Left lung (tissue), 4 donors: ENCODE measurements at regions not wholly inside any gene's neighbourhood (a gene's known extent, or its start where the extent isn't known, plus 50 kb on each side); places are given as distances from the start of the nearest gene placed in this dataset.
"Not testable (repeated sequence)": the region's sequence is repeated elsewhere in the genome, so short reads cannot be mapped to it uniquely, and the experiment has no call there.

Experiments used
- ATAC-seq: fragments of 200-7000 bp; cut with Tn5 transposase; one replicate; pipeline ENCODE4 v1.9.1; 2020; ENCODE audit warnings: moderate library complexity
- DNase-seq, 4 donors: peaks; one replicate each; pipeline ENCODE4 v3.0.0-alpha.2; 2013 to 2020
- H3K27ac ChIP-seq, 2 donors: fragments of 200-600 bp; sonication (generic) in 1 of 2; one replicate each; pipeline versions ENCODE4 v1.5.0 to v1.8.0; 2020 to 2021
- H3K27me3 ChIP-seq, 2 donors: fragments of 200-600 bp; sonication (generic) in 1 of 2; one replicate each; pipeline versions ENCODE4 v1.5.0 to v1.8.0; 2020 to 2021
- H3K36me3 ChIP-seq, 2 donors: fragments of 200-600 bp; sonication (generic) in 1 of 2; one replicate each; pipeline versions ENCODE4 v1.5.0 to v1.8.0; 2020 to 2021
- H3K4me1 ChIP-seq, 2 donors: fragments of 200-600 bp; one replicate each; pipeline ENCODE4 v1.8.0; 2021
- H3K4me3 ChIP-seq, 2 donors: fragments of 200-600 bp; sonication (generic) in 1 of 2; one replicate each; pipeline versions ENCODE4 v1.5.0 to v1.8.0; 2020 to 2021; ENCODE audit warnings: mild to moderate bottlenecking in 1 of 2
- H3K9me3 ChIP-seq, 2 donors: fragments of 200-600 bp; sonication (generic) in 1 of 2; one replicate each; pipeline versions ENCODE4 v1.5.0 to v1.8.0; 2020 to 2021
- intact Hi-C, 2 donors: fragments of 100-400 bp; cut with DNase I; formaldehyde crosslinking; loops; one replicate each; pipeline versions ENCODE4 v1.11.2 to v1.14.2; 2022
- TF ChIP-seq, protein P1 (sequence below), 2 donors: fragments of 200-600 bp; sonication (generic) in 1 of 2; IDR thresholded peaks; one replicate each; pipeline versions ENCODE4 v1.5.0 to v1.8.0; 2021; ENCODE audit warnings: antibody characterized with exemption in 2 of 2
- donor health status: DM: no; HTN: yes; CAD: no.
- donor health status: DM: no; HTN: no; CAD: no.

DNA sequence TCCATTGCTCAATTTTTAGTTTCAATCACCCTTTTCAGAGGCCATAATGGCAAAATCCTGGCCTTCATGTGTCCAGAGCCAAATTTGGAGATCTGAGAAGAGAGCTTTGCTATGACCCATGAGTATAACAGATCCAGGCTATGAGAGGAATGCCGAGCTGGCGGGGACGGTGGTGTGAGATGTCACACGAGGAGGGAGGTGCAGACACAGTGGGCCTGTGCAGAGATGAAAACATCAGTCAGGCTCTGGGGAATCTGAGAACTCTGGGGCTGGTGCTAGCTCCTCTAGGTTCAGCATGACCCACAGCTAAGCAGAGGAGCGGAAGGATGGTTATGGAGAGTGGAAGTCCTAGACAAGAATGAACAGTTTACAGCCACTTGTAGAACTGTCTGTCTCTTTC, 398.3 kb upstream of the ATP10A start:
- H3K36me3 ChIP-seq = no peaks in the 10 kb centered on the region
- TF ChIP-seq, protein P1, sequence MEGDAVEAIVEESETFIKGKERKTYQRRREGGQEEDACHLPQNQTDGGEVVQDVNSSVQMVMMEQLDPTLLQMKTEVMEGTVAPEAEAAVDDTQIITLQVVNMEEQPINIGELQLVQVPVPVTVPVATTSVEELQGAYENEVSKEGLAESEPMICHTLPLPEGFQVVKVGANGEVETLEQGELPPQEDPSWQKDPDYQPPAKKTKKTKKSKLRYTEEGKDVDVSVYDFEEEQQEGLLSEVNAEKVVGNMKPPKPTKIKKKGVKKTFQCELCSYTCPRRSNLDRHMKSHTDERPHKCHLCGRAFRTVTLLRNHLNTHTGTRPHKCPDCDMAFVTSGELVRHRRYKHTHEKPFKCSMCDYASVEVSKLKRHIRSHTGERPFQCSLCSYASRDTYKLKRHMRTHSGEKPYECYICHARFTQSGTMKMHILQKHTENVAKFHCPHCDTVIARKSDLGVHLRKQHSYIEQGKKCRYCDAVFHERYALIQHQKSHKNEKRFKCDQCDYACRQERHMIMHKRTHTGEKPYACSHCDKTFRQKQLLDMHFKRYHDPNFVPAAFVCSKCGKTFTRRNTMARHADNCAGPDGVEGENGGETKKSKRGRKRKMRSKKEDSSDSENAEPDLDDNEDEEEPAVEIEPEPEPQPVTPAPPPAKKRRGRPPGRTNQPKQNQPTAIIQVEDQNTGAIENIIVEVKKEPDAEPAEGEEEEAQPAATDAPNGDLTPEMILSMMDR (IDR thresholded peaks at IDR 0.05) = no peak
- no peaks in the 10 kb centered on the region for H3K9me3 ChIP-seq
- intact Hi-C loops = no loop called here
- no peaks in the 10 kb centered on the region for H3K4me1 ChIP-seq
- no peak for DNase-seq
- ATAC-seq = no peak
- H3K27me3 ChIP-seq = no peaks in the 10 kb centered on the region
- H3K4me3 ChIP-seq = no peak overlapping the region
- no peak overlapping the region for H3K27ac ChIP-seq

DNA sequence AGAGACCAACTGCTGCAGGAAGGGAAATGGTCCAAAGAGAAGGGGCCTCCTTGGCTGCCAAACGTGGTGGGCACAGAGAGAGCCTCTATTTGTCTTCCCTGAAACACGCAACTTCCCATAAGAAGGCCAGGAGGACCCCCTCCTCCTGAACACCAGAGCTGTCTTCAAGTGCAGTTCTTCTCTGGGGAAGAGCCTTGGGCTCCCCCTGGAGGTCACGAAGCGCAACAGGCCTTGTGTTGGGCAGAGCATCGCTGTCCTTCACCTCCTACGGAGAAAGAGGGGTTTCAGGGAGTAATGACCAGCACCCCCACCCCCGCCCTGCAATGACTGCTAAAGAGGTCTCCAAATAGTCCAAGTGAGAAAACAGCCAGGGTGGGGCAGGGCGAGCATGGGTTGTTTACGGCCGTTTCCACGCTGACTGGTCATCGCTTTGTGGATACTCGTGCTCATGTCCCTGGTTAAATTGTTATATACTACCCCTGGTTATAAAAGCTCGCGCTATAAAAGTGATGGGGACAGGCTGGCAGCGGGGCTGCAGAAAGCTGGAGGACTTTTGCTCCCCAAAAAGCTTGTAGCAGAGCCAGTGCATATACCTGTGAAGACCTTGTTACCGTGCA, 397.5 kb upstream of the ATP10A start:
- Histone ChIP-seq H3K4me3 (no peak overlapping the region), H3K9me3 (no peaks in the 10 kb centered on the region), H3K27ac (no peak overlapping the region), H3K27me3 (no peaks in the 10 kb centered on the region), H3K4me1 (no peaks in the 10 kb centered on the region), H3K36me3 (no peaks in the 10 kb centered on the region)
- TF ChIP-seq, protein P1 (IDR thresholded peaks at IDR 0.05) = peak; percentile 66 to 69
- intact Hi-C loops = no loop called here
- DNase-seq = peak in 2 of 4 donors; percentile 7 to 48
- ATAC-seq = peak; percentile 84

DNA sequence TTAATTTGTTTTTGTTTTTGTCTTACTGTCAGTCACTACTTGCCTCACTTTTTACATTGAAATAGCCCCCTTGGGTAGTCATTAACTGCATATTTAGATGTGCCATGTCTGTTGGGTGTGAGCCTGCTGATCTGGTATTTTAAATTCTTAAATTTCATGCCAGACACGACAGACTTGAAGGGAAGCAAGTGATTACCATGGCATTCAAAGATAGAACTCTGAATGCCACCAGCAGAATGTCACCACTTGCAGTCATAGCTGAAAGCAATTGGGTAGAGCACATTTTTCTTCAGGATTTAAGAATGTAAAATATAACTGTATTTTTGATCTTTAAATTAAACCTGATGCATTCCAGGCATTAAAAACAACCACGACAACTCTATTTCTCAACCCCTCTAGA, 396.5 kb upstream of the ATP10A start:
- peaks cover 0 to under 1% of the 10 kb centered on the region in 2 donors for H3K9me3 ChIP-seq
- H3K27me3 ChIP-seq = no peaks in the 10 kb centered on the region
- DNase-seq (no peak), ATAC-seq (no peak)
- TF ChIP-seq, protein P1 (IDR thresholded peaks at IDR 0.05) = no peak
- H3K4me1 ChIP-seq = no peaks in the 10 kb centered on the region
- no peak overlapping the region for H3K27ac ChIP-seq
- no peaks in the 10 kb centered on the region for H3K36me3 ChIP-seq
- intact Hi-C loops = no loop called here
- H3K4me3 ChIP-seq = no peak overlapping the region

- H3K36me3 ChIP-seq, DNase-seq, intact Hi-C loops, H3K27me3 ChIP-seq, H3K27ac ChIP-seq, H3K4me3 ChIP-seq, H3K4me1 ChIP-seq, ATAC-seq: not testable (repeated sequence)
- peaks cover 0 to 27% of the 10 kb centered on the region in 2 donors for H3K9me3 ChIP-seq
These were observed 381.7 kb upstream of the ATP10A start for GRCh38 chr15:26244782-26245181.

- H3K27ac ChIP-seq = no peak overlapping the region
- no peaks in the 10 kb centered on the region for H3K4me1 ChIP-seq
- H3K9me3 ChIP-seq = peaks cover 0 to 27% of the 10 kb centered on the region in 2 donors
- intact Hi-C loops = no loop called here
- H3K36me3 ChIP-seq = no peaks in the 10 kb centered on the region
- H3K4me3 ChIP-seq = no peak overlapping the region
- DNase-seq (no peak), ATAC-seq (no peak)
- no peaks in the 10 kb centered on the region for H3K27me3 ChIP-seq
- TF ChIP-seq, protein P1 (IDR thresholded peaks at IDR 0.05) = no peak
These were observed 380.3 kb upstream of the ATP10A start for GRCh38 chr15:26243382-26243781.

- peaks cover 0 to 27% of the 10 kb centered on the region in 2 donors for H3K9me3 ChIP-seq
- no peak for ATAC-seq
- no peak overlapping the region for H3K4me3 ChIP-seq
- no peaks in the 10 kb centered on the region for H3K4me1 ChIP-seq
- H3K27ac ChIP-seq = no peak overlapping the region
- no peak for DNase-seq
- no peaks in the 10 kb centered on the region for H3K27me3 ChIP-seq
- TF ChIP-seq, protein P1 (IDR thresholded peaks at IDR 0.05) = no peak
- intact Hi-C loops = no loop called here
- no peaks in the 10 kb centered on the region for H3K36me3 ChIP-seq
These were observed 379.5 kb upstream of the ATP10A start for GRCh38 chr15:26242565-26243071.
